ENCODE measurements at regions not wholly inside any gene's neighbourhood (a gene's known extent, or its start where the extent isn't known, plus 50 kb on each side); places are given as distances from the start of the nearest gene placed in this dataset.

GRCh38 chr12:93142881-93143280 is 213.8 kb upstream of the EEA1 start:
- TF ChIP-seq CTCF (IDR thresholded peaks at IDR 0.05; ENCODE audit: insufficient read depth, low read length, poor library complexity, severe bottlenecking), result no peak
- TF ChIP-seq EZH2phosphoT487 (conservative IDR thresholded peaks at IDR 0.05; ENCODE audit: low read length), result no peak

Measured in SU-DHL-6 (cell line).